ENCODE measurements at regions not wholly inside any gene's neighbourhood (a gene's known extent, or its start where the extent isn't known, plus 50 kb on each side); places are given as distances from the start of the nearest gene placed in this dataset.
"Not testable (repeated sequence)": the region's sequence is repeated elsewhere in the genome, so short reads cannot be mapped to it uniquely, and the experiment has no call there.

- intact Hi-C loops (cut with micrococcal nuclease) = no loop called here
These were observed 127.1 kb upstream of the GRM7 start for GRCh38 chr3:6733699-6734394.

- intact Hi-C loops (cut with micrococcal nuclease) = no loop called here
These were observed 126.5 kb upstream of the GRM7 start for GRCh38 chr3:6734395-6734746.

- intact Hi-C loops (cut with micrococcal nuclease) = no loop called here
These were observed 123.9 kb upstream of the GRM7 start for GRCh38 chr3:6736836-6737629.

- intact Hi-C loops (cut with micrococcal nuclease) = no loop called here
These were observed 123.3 kb upstream of the GRM7 start for GRCh38 chr3:6737630-6738029.

GRCh38 chr3:6739288-6739687 is 121.6 kb upstream of the GRM7 start:
- intact Hi-C loops (cut with micrococcal nuclease) = no loop called here

GRCh38 chr3:6743067-6743720 is 117.7 kb upstream of the GRM7 start:
- intact Hi-C loops (cut with micrococcal nuclease) = no loop called here

GRCh38 chr3:6746443-6746842 is 114.5 kb upstream of the GRM7 start:
- intact Hi-C loops (cut with micrococcal nuclease) = no loop called here

- intact Hi-C loops (cut with micrococcal nuclease) = no loop called here
These were observed 113.9 kb upstream of the GRM7 start for GRCh38 chr3:6747017-6747416.

GRCh38 chr3:6750782-6751181 is 110.1 kb upstream of the GRM7 start:
- intact Hi-C loops (cut with micrococcal nuclease) = no loop called here

GRCh38 chr3:6753536-6753935 is 107.4 kb upstream of the GRM7 start:
- intact Hi-C loops (cut with micrococcal nuclease) = no loop called here

- intact Hi-C loops (cut with micrococcal nuclease) = not testable (repeated sequence)
These were observed 91.2 kb upstream of the GRM7 start for GRCh38 chr3:6769532-6770396.

GRCh38 chr3:6770397-6770690 is 90.6 kb upstream of the GRM7 start:
- intact Hi-C loops (cut with micrococcal nuclease) = no loop called here

GRCh38 chr3:6771171-6771570 is 89.7 kb upstream of the GRM7 start:
- intact Hi-C loops (cut with micrococcal nuclease) = no loop called here

GRCh38 chr3:6779140-6779539 is 81.8 kb upstream of the GRM7 start:
- intact Hi-C loops (cut with micrococcal nuclease) = no loop called here

- intact Hi-C loops (cut with micrococcal nuclease) = no loop called here
These were observed 79.8 kb upstream of the GRM7 start for GRCh38 chr3:6781092-6781491.

- intact Hi-C loops (cut with micrococcal nuclease) = no loop called here
These were observed 75.2 kb upstream of the GRM7 start for GRCh38 chr3:6785726-6786125.

GRCh38 chr3:6791161-6791560 is 69.8 kb upstream of the GRM7 start:
- intact Hi-C loops (cut with micrococcal nuclease) = no loop called here

GRCh38 chr3:6799264-6799915 is 61.5 kb upstream of the GRM7 start:
- intact Hi-C loops (cut with micrococcal nuclease) = loop anchor here (1.0 kb wide), 1 partner anchor 1494 kb away; no protein-coding TSS in a partner anchor

- intact Hi-C loops (cut with micrococcal nuclease) = no loop called here
These were observed 57.3 kb upstream of the GRM7 start for GRCh38 chr3:6803619-6804018.

- intact Hi-C loops (cut with micrococcal nuclease) = no loop called here
These were observed 55.7 kb upstream of the GRM7 start for GRCh38 chr3:6805236-6805635.

GRCh38 chr3:6806991-6807390 is 53.9 kb upstream of the GRM7 start:
- intact Hi-C loops (cut with micrococcal nuclease) = no loop called here
